ENCODE measurements at regions not wholly inside any gene's neighbourhood (a gene's known extent, or its start where the extent isn't known, plus 50 kb on each side); places are given as distances from the start of the nearest gene placed in this dataset.

- Mint-ChIP-seq H3K27ac (no peak overlapping the region), H3K4me1 (no peaks in the 10 kb centered on the region; the same call in 1 of the 3 replicates), H3K4me3 (no peak overlapping the region), H3K36me3 (ENCODE audit: low read depth) (no peaks in the 10 kb centered on the region; the same call in 2 of the 3 replicates), H3K9me3 (no peaks in the 10 kb centered on the region; the same call in 2 of the 3 replicates), H3K27me3 (ENCODE audit: insufficient read depth, low read depth, poor library complexity) (peaks cover 12% of the 10 kb centered on the region)
- no peak overlapping the region for H3K27ac ChIP-seq (ENCODE audit: low read depth)
- H3F3A ChIP-seq (replicated peaks; ENCODE audit: low read depth) = no peaks in the 10 kb centered on the region
- no peaks in the 10 kb centered on the region for H4K20me1 ChIP-seq (replicated peaks; ENCODE audit: insufficient read depth)
- DNase-seq (ENCODE audit: low spot score) (no peak), ATAC-seq (no peak)
- no peak overlapping the region for H3K4me3 ChIP-seq
- H3K4me1 ChIP-seq (ENCODE audit: insufficient read depth) = no peaks in the 10 kb centered on the region
- H3K27me3 ChIP-seq (ENCODE audit: insufficient read depth) = no peaks in the 10 kb centered on the region
- TF ChIP-seq EZH2phosphoT487 (IDR thresholded peaks at IDR 0.05; ENCODE audit: unreplicated experiment) (no peak), ZNF114 (CRISPR knock-in tag; IDR thresholded peaks at IDR 0.05) (no peak), CTCF (conservative IDR thresholded peaks at IDR 0.05; ENCODE audit: low read depth in 2 of 2) (no peak), EZH2 (IDR thresholded peaks at IDR 0.05; ENCODE audit: low read depth, unreplicated experiment) (no peak), JUNB (IDR thresholded peaks at IDR 0.05; ENCODE audit: unreplicated experiment) (no peak), NANOG (IDR thresholded peaks at IDR 0.05; ENCODE audit: borderline replicate concordance) (no peak), ZNF331 (CRISPR knock-in tag; IDR thresholded peaks at IDR 0.05; ENCODE audit: low read depth) (no peak), STAT1 (IDR thresholded peaks at IDR 0.05; ENCODE audit: unreplicated experiment) (no peak), ZNF462 (CRISPR knock-in tag; IDR thresholded peaks at IDR 0.05) (no peak), REST (IDR thresholded peaks at IDR 0.05; ENCODE audit: unreplicated experiment) (no peak), ETS1 (IDR thresholded peaks at IDR 0.05) (no peak)
- no peak overlapping the region for H3K4me2 ChIP-seq
- H3K9me2 ChIP-seq (ENCODE audit: insufficient read depth) = no peaks in the 10 kb centered on the region
- peaks cover 4% of the 10 kb centered on the region; the same call in 1 of the 2 replicates for H3K36me3 ChIP-seq (ENCODE audit: insufficient read depth)
- no peak overlapping the region for H2AFZ ChIP-seq
- no peaks in the 10 kb centered on the region for H3K79me2 ChIP-seq (replicated peaks; ENCODE audit: insufficient read depth)
Observed at GRCh38 chr22:49619301-49619700, 208.4 kb downstream of the BRD1 start.

All from GM23338 (cell line).